WTC11 (cell line): ENCODE measurements at regions not wholly inside any gene's neighbourhood (a gene's known extent, or its start where the extent isn't known, plus 50 kb on each side); places are given as distances from the start of the nearest gene placed in this dataset.

Experiments used
- ATAC-seq: fragments of 200-7000 bp; cut with Tn5 transposase; 2 replicates; pipeline ENCODE4 v1.10.0; 2021; ENCODE audit warnings: mild to moderate bottlenecking, moderate library complexity
- CTCF ChIA-PET: fragments of 300-600 bp; sonication (Branson Sonifier 250); formaldehyde crosslinking; loops from one replicate; lab custom pipeline; 2021; ENCODE audit warnings: antibody characterized with exemption; lab: Charles Lee
- POLR2A ChIA-PET: fragments of 350-600 bp; sonication (Branson Sonifier 250); formaldehyde crosslinking; loops from one replicate; lab custom pipeline; 2021; ENCODE audit warnings: antibody characterized with exemption; lab: Charles Lee
- DNase-seq: peaks from one replicate; pipeline ENCODE4 v3.0.0; 2021; ENCODE audit warnings: low spot score
- H3K27ac Mint-ChIP-seq: 2 replicates; pipeline ENCODE4 v1.8.0; 2021; ENCODE audit warnings: mixed read lengths
- H3K27me3 Mint-ChIP-seq: 2 replicates; pipeline ENCODE4 v1.8.0; 2021; ENCODE audit warnings: low read depth, mild to moderate bottlenecking, moderate library complexity, mixed read lengths
- H3K36me3 Mint-ChIP-seq: 2 replicates; pipeline ENCODE4 v1.8.0; 2021; ENCODE audit warnings: mixed read lengths
- H3K4me1 Mint-ChIP-seq: 2 replicates; pipeline ENCODE4 v1.8.0; 2022; ENCODE audit warnings: mixed read lengths
- H3K4me3 Mint-ChIP-seq: 2 replicates; pipeline ENCODE4 v1.8.0; 2021; ENCODE audit warnings: mild to moderate bottlenecking, moderate library complexity, mixed read lengths
- H3K9me3 Mint-ChIP-seq: 2 replicates; pipeline ENCODE4 v1.8.0; 2021; ENCODE audit warnings: mixed read lengths
- ELF4 ChIP-seq: sonication (generic); formaldehyde crosslinking; IDR thresholded peaks from 2 replicates; pipeline ENCODE4 v1.8.1; 2022; ENCODE audit warnings: low read depth, mild to moderate bottlenecking, moderate library complexity, missing genetic modification reagents
- EMX1 ChIP-seq: fragments of 250-450 bp; sonication (Bioruptor Pico); IDR thresholded peaks from 2 replicates; pipeline ENCODE4 v1.8.0; 2021; ENCODE audit warnings: mild to moderate bottlenecking
- GRHL2 ChIP-seq: fragments of 250-450 bp; sonication (Bioruptor Pico); IDR thresholded peaks from 2 replicates; pipeline ENCODE4 v1.8.0; 2022; ENCODE audit warnings: mild to moderate bottlenecking, moderate library complexity; ENCODE audit not compliant: insufficient replicate concordance, severe bottlenecking
- JAZF1 ChIP-seq: fragments of 250-450 bp; sonication (Bioruptor Pico); IDR thresholded peaks from 2 replicates; pipeline ENCODE4 v1.9.0; 2021; ENCODE audit warnings: moderate library complexity, mild to moderate bottlenecking, inconsistent platforms
- NR1H2 ChIP-seq: sonication (generic); formaldehyde crosslinking; IDR thresholded peaks from 2 replicates; pipeline ENCODE4 v1.9.0; 2021; ENCODE audit warnings: mild to moderate bottlenecking, moderate library complexity, missing genetic modification reagents
- NR2C2 ChIP-seq: sonication (generic); formaldehyde crosslinking; IDR thresholded peaks from 2 replicates; pipeline ENCODE4 v1.8.0; 2022; ENCODE audit warnings: mild to moderate bottlenecking, missing genetic modification reagents
- RELA ChIP-seq: sonication (generic); formaldehyde crosslinking; IDR thresholded peaks from 2 replicates; pipeline ENCODE4 v1.8.1; 2022; ENCODE audit warnings: missing genetic modification reagents, mild to moderate bottlenecking, borderline replicate concordance
- ZNF121 ChIP-seq: sonication (generic); formaldehyde crosslinking; IDR thresholded peaks from 2 replicates; pipeline ENCODE4 v1.8.0; 2023; ENCODE audit warnings: missing genetic modification reagents
- ZNF263 ChIP-seq: sonication (generic); formaldehyde crosslinking; IDR thresholded peaks from 2 replicates; pipeline ENCODE4 v1.8.1; 2022; ENCODE audit warnings: low read depth, mild to moderate bottlenecking, moderate library complexity, missing genetic modification reagents
- ZNF317 ChIP-seq: sonication (generic); formaldehyde crosslinking; IDR thresholded peaks from 2 replicates; pipeline ENCODE4 v1.8.1; 2023; ENCODE audit warnings: low read depth, mild to moderate bottlenecking, moderate library complexity, missing genetic modification reagents, borderline replicate concordance
- ZNF396 ChIP-seq: fragments of 250-450 bp; sonication (Bioruptor Pico); IDR thresholded peaks from 2 replicates; pipeline ENCODE4 v1.8.0; 2021; ENCODE audit warnings: mild to moderate bottlenecking, moderate library complexity, borderline replicate concordance
- TF ChIP-seq, protein P1 (sequence below): sonication (generic); formaldehyde crosslinking; IDR thresholded peaks from 2 replicates; pipeline ENCODE4 v1.8.1; 2023; ENCODE audit warnings: mild to moderate bottlenecking, missing genetic modification reagents, moderate library complexity
- TF ChIP-seq, protein P2 (sequence below): sonication (generic); formaldehyde crosslinking; IDR thresholded peaks from 2 replicates; pipeline ENCODE4 v1.8.0; 2022; ENCODE audit warnings: missing genetic modification reagents
- TF ChIP-seq, protein P3 (sequence below): sonication (generic); formaldehyde crosslinking; IDR thresholded peaks from 2 replicates; pipeline ENCODE4 v1.8.0; 2022; ENCODE audit warnings: mild to moderate bottlenecking, missing genetic modification reagents
- TF ChIP-seq, protein P4 (sequence below): fragments of 250-450 bp; sonication (Bioruptor Pico); IDR thresholded peaks from 2 replicates; pipeline ENCODE4 v1.9.0; 2021; ENCODE audit warnings: mild to moderate bottlenecking
- TF ChIP-seq, protein P5 (sequence below): sonication (generic); formaldehyde crosslinking; IDR thresholded peaks from 2 replicates; pipeline ENCODE4 v1.8.1; 2022; ENCODE audit warnings: missing genetic modification reagents, borderline replicate concordance
- TF ChIP-seq, protein P6 (sequence below): sonication (generic); formaldehyde crosslinking; IDR thresholded peaks from 2 replicates; pipeline ENCODE4 v1.8.0; 2023; ENCODE audit warnings: mild to moderate bottlenecking, missing genetic modification reagents

DNA sequence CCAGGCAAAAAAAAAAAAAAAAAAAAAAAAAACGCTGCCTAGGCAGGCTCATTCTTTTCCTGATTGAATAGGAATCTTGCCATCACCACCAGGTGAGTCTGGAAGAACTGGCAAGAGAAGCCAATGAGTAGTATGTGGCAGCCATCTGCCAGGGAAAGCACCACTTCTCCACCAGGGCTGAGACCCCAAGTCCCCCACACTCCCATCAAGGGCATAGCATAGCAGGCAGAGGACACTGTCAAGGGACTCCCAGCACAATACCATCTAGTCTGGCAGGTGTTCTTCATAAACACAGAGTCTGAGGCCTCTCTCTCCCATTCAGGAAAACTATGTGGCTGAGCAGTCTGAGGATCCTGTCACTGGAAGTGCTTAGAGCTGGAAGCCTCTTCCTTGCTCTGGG lies 538.1 kb upstream of the DSEL start:
- Mint-ChIP-seq H3K27ac (no peak overlapping the region), H3K36me3 (no peaks in the 10 kb centered on the region), H3K9me3 (peaks cover 5% of the 10 kb centered on the region; the same call in 1 of the 2 replicates), H3K4me1 (peaks cover 12% of the 10 kb centered on the region), H3K27me3 (no peaks in the 10 kb centered on the region), H3K4me3 (no peak overlapping the region)
- POLR2A ChIA-PET, result no interaction called here
- TF ChIP-seq JAZF1 (no peak), NR1H2 (CRISPR knock-in tag) (no peak), ZNF317 (CRISPR knock-in tag) (no peak), NR2C2 (CRISPR knock-in tag) (no peak), ZNF263 (CRISPR knock-in tag) (no peak), GRHL2 (no peak), ELF4 (CRISPR knock-in tag) (no peak), RELA (CRISPR knock-in tag) (no peak), ZNF121 (CRISPR knock-in tag) (no peak), EMX1 (no peak), ZNF396 (CRISPR knock-in tag) (no peak)
- TF ChIP-seq, protein P1, sequence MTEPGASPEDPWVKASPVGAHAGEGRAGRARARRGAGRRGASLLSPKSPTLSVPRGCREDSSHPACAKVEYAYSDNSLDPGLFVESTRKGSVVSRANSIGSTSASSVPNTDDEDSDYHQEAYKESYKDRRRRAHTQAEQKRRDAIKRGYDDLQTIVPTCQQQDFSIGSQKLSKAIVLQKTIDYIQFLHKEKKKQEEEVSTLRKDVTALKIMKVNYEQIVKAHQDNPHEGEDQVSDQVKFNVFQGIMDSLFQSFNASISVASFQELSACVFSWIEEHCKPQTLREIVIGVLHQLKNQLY (CRISPR knock-in tag), result no peak
- TF ChIP-seq, protein P2, sequence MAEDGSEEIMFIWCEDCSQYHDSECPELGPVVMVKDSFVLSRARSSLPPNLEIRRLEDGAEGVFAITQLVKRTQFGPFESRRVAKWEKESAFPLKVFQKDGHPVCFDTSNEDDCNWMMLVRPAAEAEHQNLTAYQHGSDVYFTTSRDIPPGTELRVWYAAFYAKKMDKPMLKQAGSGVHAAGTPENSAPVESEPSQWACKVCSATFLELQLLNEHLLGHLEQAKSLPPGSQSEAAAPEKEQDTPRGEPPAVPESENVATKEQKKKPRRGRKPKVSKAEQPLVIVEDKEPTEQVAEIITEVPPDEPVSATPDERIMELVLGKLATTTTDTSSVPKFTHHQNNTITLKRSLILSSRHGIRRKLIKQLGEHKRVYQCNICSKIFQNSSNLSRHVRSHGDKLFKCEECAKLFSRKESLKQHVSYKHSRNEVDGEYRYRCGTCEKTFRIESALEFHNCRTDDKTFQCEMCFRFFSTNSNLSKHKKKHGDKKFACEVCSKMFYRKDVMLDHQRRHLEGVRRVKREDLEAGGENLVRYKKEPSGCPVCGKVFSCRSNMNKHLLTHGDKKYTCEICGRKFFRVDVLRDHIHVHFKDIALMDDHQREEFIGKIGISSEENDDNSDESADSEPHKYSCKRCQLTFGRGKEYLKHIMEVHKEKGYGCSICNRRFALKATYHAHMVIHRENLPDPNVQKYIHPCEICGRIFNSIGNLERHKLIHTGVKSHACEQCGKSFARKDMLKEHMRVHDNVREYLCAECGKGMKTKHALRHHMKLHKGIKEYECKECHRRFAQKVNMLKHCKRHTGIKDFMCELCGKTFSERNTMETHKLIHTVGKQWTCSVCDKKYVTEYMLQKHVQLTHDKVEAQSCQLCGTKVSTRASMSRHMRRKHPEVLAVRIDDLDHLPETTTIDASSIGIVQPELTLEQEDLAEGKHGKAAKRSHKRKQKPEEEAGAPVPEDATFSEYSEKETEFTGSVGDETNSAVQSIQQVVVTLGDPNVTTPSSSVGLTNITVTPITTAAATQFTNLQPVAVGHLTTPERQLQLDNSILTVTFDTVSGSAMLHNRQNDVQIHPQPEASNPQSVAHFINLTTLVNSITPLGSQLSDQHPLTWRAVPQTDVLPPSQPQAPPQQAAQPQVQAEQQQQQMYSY (CRISPR knock-in tag), result no peak
- TF ChIP-seq, protein P3, sequence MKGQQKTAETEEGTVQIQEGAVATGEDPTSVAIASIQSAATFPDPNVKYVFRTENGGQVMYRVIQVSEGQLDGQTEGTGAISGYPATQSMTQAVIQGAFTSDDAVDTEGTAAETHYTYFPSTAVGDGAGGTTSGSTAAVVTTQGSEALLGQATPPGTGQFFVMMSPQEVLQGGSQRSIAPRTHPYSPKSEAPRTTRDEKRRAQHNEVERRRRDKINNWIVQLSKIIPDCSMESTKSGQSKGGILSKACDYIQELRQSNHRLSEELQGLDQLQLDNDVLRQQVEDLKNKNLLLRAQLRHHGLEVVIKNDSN (CRISPR knock-in tag), result no peak
- TF ChIP-seq, protein P4, sequence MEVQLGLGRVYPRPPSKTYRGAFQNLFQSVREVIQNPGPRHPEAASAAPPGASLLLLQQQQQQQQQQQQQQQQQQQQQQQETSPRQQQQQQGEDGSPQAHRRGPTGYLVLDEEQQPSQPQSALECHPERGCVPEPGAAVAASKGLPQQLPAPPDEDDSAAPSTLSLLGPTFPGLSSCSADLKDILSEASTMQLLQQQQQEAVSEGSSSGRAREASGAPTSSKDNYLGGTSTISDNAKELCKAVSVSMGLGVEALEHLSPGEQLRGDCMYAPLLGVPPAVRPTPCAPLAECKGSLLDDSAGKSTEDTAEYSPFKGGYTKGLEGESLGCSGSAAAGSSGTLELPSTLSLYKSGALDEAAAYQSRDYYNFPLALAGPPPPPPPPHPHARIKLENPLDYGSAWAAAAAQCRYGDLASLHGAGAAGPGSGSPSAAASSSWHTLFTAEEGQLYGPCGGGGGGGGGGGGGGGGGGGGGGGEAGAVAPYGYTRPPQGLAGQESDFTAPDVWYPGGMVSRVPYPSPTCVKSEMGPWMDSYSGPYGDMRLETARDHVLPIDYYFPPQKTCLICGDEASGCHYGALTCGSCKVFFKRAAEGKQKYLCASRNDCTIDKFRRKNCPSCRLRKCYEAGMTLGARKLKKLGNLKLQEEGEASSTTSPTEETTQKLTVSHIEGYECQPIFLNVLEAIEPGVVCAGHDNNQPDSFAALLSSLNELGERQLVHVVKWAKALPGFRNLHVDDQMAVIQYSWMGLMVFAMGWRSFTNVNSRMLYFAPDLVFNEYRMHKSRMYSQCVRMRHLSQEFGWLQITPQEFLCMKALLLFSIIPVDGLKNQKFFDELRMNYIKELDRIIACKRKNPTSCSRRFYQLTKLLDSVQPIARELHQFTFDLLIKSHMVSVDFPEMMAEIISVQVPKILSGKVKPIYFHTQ (CRISPR knock-in tag), result no peak
- TF ChIP-seq, protein P5, sequence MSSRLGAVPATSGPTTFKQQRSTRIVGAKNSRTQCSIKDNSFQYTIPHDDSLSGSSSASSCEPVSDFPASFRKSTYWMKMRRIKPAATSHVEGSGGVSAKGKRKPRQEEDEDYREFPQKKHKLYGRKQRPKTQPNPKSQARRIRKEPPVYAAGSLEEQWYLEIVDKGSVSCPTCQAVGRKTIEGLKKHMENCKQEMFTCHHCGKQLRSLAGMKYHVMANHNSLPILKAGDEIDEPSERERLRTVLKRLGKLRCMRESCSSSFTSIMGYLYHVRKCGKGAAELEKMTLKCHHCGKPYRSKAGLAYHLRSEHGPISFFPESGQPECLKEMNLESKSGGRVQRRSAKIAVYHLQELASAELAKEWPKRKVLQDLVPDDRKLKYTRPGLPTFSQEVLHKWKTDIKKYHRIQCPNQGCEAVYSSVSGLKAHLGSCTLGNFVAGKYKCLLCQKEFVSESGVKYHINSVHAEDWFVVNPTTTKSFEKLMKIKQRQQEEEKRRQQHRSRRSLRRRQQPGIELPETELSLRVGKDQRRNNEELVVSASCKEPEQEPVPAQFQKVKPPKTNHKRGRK (CRISPR knock-in tag), result no peak
- TF ChIP-seq, protein P6, sequence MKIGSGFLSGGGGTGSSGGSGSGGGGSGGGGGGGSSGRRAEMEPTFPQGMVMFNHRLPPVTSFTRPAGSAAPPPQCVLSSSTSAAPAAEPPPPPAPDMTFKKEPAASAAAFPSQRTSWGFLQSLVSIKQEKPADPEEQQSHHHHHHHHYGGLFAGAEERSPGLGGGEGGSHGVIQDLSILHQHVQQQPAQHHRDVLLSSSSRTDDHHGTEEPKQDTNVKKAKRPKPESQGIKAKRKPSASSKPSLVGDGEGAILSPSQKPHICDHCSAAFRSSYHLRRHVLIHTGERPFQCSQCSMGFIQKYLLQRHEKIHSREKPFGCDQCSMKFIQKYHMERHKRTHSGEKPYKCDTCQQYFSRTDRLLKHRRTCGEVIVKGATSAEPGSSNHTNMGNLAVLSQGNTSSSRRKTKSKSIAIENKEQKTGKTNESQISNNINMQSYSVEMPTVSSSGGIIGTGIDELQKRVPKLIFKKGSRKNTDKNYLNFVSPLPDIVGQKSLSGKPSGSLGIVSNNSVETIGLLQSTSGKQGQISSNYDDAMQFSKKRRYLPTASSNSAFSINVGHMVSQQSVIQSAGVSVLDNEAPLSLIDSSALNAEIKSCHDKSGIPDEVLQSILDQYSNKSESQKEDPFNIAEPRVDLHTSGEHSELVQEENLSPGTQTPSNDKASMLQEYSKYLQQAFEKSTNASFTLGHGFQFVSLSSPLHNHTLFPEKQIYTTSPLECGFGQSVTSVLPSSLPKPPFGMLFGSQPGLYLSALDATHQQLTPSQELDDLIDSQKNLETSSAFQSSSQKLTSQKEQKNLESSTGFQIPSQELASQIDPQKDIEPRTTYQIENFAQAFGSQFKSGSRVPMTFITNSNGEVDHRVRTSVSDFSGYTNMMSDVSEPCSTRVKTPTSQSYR (CRISPR knock-in tag), result no peak
- no peak for DNase-seq
- CTCF ChIA-PET, result no interaction called here
- no peak for ATAC-seq
